Neural cell (in vitro differentiated cells): ENCODE measurements at regions not wholly inside any gene's neighbourhood (a gene's known extent, or its start where the extent isn't known, plus 50 kb on each side); places are given as distances from the start of the nearest gene placed in this dataset.

Experiments used
- EP300 ChIP-seq: fragments of 450-650 bp; conservative IDR thresholded peaks from 2 replicates; pipeline ENCODE4 v1.6.1; 2014; ENCODE audit warnings: antibody characterized with exemption, mild to moderate bottlenecking, moderate library complexity; ENCODE audit not compliant: poor library complexity, severe bottlenecking
- EZH2 ChIP-seq: fragments of 200-600, 300-800 bp; shearing (Covaris generic), sonication (generic); IDR thresholded peaks from 2 replicates; pipeline ENCODE4 v1.6.1; 2014; ENCODE audit warnings: antibody characterized with exemption, low read length, borderline replicate concordance, mild to moderate bottlenecking; ENCODE audit not compliant: insufficient read depth, poor library complexity, severe bottlenecking
- MXI1 ChIP-seq: fragments of 450-650 bp; conservative IDR thresholded peaks from 2 replicates; pipeline ENCODE4 v1.6.1; 2014; ENCODE audit warnings: antibody characterized with exemption, mild to moderate bottlenecking; ENCODE audit not compliant: poor library complexity, severe bottlenecking
- POLR2AphosphoS5 ChIP-seq: IDR thresholded peaks from 2 replicates; pipeline ENCODE4 v1.6.1; 2012
- RAD21 ChIP-seq: fragments of 450-650 bp; conservative IDR thresholded peaks from 2 replicates; pipeline ENCODE4 v1.6.1; 2014; ENCODE audit warnings: antibody characterized with exemption, mild to moderate bottlenecking, moderate library complexity
- SMC3 ChIP-seq: fragments of 450-650 bp; conservative IDR thresholded peaks from 2 replicates; pipeline ENCODE4 v1.6.1; 2014; ENCODE audit warnings: antibody characterized with exemption, mild to moderate bottlenecking, moderate library complexity; ENCODE audit not compliant: poor library complexity
- TAF1 ChIP-seq: IDR thresholded peaks from 2 replicates; pipeline ENCODE4 v1.6.1; 2012; ENCODE audit warnings: low read depth
- TF ChIP-seq, protein P1 (sequence below): fragments of 450-650 bp; IDR thresholded peaks from 2 replicates; pipeline ENCODE4 v1.5.1; 2014; ENCODE audit warnings: antibody characterized with exemption, mild to moderate bottlenecking, moderate library complexity; ENCODE audit not compliant: poor library complexity, severe bottlenecking
- TF ChIP-seq, protein P2 (sequence below): IDR thresholded peaks from 2 replicates; pipeline ENCODE4 v1.6.1; 2012; ENCODE audit warnings: borderline replicate concordance

DNA sequence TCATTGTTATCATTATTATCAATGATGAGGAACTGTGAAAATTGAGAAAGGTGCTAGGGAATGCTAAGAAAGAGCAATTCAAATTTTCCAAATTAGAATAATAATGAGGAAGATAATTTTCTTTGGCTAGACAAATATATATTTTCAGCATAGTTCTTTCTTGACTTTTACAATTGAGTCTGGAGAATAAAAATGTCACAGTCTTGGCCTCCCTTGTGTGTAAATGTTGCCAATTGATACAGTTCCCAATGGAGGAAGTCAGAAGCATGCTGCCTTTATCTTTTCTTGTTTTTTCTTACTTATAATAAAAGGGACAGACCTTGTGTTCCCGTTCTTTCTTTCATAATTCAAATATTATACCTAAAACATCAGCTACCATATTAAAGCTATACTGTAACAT, 774.4 kb downstream of the SI start:
- TF ChIP-seq EP300 (no peak), POLR2AphosphoS5 (no peak), SMC3 (no peak), TAF1 (no peak), MXI1 (no peak), EZH2 (no peak), RAD21 (no peak)
- TF ChIP-seq, protein P1, sequence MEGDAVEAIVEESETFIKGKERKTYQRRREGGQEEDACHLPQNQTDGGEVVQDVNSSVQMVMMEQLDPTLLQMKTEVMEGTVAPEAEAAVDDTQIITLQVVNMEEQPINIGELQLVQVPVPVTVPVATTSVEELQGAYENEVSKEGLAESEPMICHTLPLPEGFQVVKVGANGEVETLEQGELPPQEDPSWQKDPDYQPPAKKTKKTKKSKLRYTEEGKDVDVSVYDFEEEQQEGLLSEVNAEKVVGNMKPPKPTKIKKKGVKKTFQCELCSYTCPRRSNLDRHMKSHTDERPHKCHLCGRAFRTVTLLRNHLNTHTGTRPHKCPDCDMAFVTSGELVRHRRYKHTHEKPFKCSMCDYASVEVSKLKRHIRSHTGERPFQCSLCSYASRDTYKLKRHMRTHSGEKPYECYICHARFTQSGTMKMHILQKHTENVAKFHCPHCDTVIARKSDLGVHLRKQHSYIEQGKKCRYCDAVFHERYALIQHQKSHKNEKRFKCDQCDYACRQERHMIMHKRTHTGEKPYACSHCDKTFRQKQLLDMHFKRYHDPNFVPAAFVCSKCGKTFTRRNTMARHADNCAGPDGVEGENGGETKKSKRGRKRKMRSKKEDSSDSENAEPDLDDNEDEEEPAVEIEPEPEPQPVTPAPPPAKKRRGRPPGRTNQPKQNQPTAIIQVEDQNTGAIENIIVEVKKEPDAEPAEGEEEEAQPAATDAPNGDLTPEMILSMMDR = no peak
- TF ChIP-seq, protein P2, sequence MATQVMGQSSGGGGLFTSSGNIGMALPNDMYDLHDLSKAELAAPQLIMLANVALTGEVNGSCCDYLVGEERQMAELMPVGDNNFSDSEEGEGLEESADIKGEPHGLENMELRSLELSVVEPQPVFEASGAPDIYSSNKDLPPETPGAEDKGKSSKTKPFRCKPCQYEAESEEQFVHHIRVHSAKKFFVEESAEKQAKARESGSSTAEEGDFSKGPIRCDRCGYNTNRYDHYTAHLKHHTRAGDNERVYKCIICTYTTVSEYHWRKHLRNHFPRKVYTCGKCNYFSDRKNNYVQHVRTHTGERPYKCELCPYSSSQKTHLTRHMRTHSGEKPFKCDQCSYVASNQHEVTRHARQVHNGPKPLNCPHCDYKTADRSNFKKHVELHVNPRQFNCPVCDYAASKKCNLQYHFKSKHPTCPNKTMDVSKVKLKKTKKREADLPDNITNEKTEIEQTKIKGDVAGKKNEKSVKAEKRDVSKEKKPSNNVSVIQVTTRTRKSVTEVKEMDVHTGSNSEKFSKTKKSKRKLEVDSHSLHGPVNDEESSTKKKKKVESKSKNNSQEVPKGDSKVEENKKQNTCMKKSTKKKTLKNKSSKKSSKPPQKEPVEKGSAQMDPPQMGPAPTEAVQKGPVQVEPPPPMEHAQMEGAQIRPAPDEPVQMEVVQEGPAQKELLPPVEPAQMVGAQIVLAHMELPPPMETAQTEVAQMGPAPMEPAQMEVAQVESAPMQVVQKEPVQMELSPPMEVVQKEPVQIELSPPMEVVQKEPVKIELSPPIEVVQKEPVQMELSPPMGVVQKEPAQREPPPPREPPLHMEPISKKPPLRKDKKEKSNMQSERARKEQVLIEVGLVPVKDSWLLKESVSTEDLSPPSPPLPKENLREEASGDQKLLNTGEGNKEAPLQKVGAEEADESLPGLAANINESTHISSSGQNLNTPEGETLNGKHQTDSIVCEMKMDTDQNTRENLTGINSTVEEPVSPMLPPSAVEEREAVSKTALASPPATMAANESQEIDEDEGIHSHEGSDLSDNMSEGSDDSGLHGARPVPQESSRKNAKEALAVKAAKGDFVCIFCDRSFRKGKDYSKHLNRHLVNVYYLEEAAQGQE = no peak
